Neural crest cell (in vitro differentiated cells): ENCODE measurements at regions not wholly inside any gene's neighbourhood (a gene's known extent, or its start where the extent isn't known, plus 50 kb on each side); places are given as distances from the start of the nearest gene placed in this dataset.
"Not testable (repeated sequence)": the region's sequence is repeated elsewhere in the genome, so short reads cannot be mapped to it uniquely, and the experiment has no call there.

ENCODE experiments used
- DNase-seq: peaks from one replicate; pipeline ENCODE4 v3.0.0; 2021; ENCODE audit warnings: low read depth, mixed read lengths, low spot score
- H3K27ac Mint-ChIP-seq: one replicate; pipeline ENCODE4 v1.8.0; 2021; ENCODE audit warnings: mild to moderate bottlenecking, mixed read lengths; ENCODE audit not compliant: unreplicated experiment
- H3K27me3 Mint-ChIP-seq: 2 replicates; pipeline ENCODE4 v1.8.0; 2021; ENCODE audit warnings: low read depth, mild to moderate bottlenecking, mixed read lengths
- H3K36me3 Mint-ChIP-seq: 2 replicates; pipeline ENCODE4 v1.8.0; 2021; ENCODE audit warnings: low read depth, mild to moderate bottlenecking, mixed read lengths
- H3K4me1 Mint-ChIP-seq: 2 replicates; pipeline ENCODE4 v1.8.0; 2021; ENCODE audit warnings: mixed read lengths
- H3K4me3 Mint-ChIP-seq: one replicate; pipeline ENCODE4 v1.8.0; 2021; ENCODE audit warnings: mild to moderate bottlenecking, mixed read lengths
- H3K9me3 Mint-ChIP-seq: 2 replicates; pipeline ENCODE4 v1.8.0; 2021; ENCODE audit warnings: mixed read lengths
- CTCF ChIP-seq: fragments of 200-600 bp; sonication (generic); conservative IDR thresholded peaks from 2 replicates; pipeline ENCODE4 v1.5.0; 2021; ENCODE audit warnings: antibody characterized with exemption, mild to moderate bottlenecking

- Mint-ChIP-seq H3K9me3 (peaks cover 2% of the 10 kb centered on the region), H3K4me1 (no peaks in the 10 kb centered on the region), H3K36me3 (no peaks in the 10 kb centered on the region), H3K4me3 (no peak overlapping the region), H3K27ac (no peak overlapping the region), H3K27me3 (no peaks in the 10 kb centered on the region)
- no peak for TF ChIP-seq CTCF
- DNase-seq, result no peak
Observed at GRCh38 chr2:63735263-63735662, 106.4 kb upstream of the UGP2 start.

GRCh38 chr2:63735931-63736330 is 105.8 kb upstream of the UGP2 start:
- TF ChIP-seq CTCF, result no peak
- no peaks in the 10 kb centered on the region for H3K4me1 Mint-ChIP-seq
- no peaks in the 10 kb centered on the region for H3K27me3 Mint-ChIP-seq
- H3K4me3 Mint-ChIP-seq, result no peak overlapping the region
- H3K9me3 Mint-ChIP-seq, result peaks cover 2% of the 10 kb centered on the region
- DNase-seq, result no peak
- no peak overlapping the region for H3K27ac Mint-ChIP-seq
- no peaks in the 10 kb centered on the region for H3K36me3 Mint-ChIP-seq

- Mint-ChIP-seq H3K4me1 (no peaks in the 10 kb centered on the region), H3K27me3 (no peaks in the 10 kb centered on the region), H3K36me3 (no peaks in the 10 kb centered on the region), H3K27ac (no peak overlapping the region), H3K9me3 (peaks cover 2% of the 10 kb centered on the region), H3K4me3 (no peak overlapping the region)
- TF ChIP-seq CTCF, result no peak
- no peak for DNase-seq
Observed at GRCh38 chr2:63736354-63736753, 105.3 kb upstream of the UGP2 start.

GRCh38 chr2:63737081-63737751 is 104.5 kb upstream of the UGP2 start:
- peaks cover 2% of the 10 kb centered on the region for H3K9me3 Mint-ChIP-seq

GRCh38 chr2:63738019-63738418 is 103.7 kb upstream of the UGP2 start:
- Mint-ChIP-seq H3K9me3 (peaks cover 2% of the 10 kb centered on the region), H3K36me3 (no peaks in the 10 kb centered on the region)

More at GRCh38 chr2:63737081-63737751, 104.5 kb upstream of the UGP2 start:
- Mint-ChIP-seq H3K4me1 (no peaks in the 10 kb centered on the region), H3K4me3 (no peak overlapping the region), H3K27me3 (no peaks in the 10 kb centered on the region), H3K27ac (no peak overlapping the region), H3K36me3 (no peaks in the 10 kb centered on the region)
- TF ChIP-seq CTCF, result no peak
- no peak for DNase-seq

GRCh38 chr2:63739180-63739579 is 102.5 kb upstream of the UGP2 start:
- not testable (repeated sequence) for H3K4me3 Mint-ChIP-seq, DNase-seq, H3K4me1 Mint-ChIP-seq, H3K27me3 Mint-ChIP-seq, H3K36me3 Mint-ChIP-seq, H3K9me3 Mint-ChIP-seq, H3K27ac Mint-ChIP-seq

More at GRCh38 chr2:63738019-63738418, 103.7 kb upstream of the UGP2 start:
- no peak overlapping the region for H3K4me3 Mint-ChIP-seq
- H3K27me3 Mint-ChIP-seq, result no peaks in the 10 kb centered on the region
- no peak overlapping the region for H3K27ac Mint-ChIP-seq
- no peak for TF ChIP-seq CTCF
- no peak for DNase-seq
- no peaks in the 10 kb centered on the region for H3K4me1 Mint-ChIP-seq
